ENCODE measurements at regions not wholly inside any gene's neighbourhood (a gene's known extent, or its start where the extent isn't known, plus 50 kb on each side); places are given as distances from the start of the nearest gene placed in this dataset.
"Not testable (repeated sequence)": the region's sequence is repeated elsewhere in the genome, so short reads cannot be mapped to it uniquely, and the experiment has no call there.

GRCh38 chr21:5064581-5065142 lies 5456.7 kb upstream of the TPTE start:
- not testable (repeated sequence) for TF ChIP-seq POLR2A (IDR thresholded peaks at IDR 0.05; ENCODE audit: low read depth); CTCF (IDR thresholded peaks at IDR 0.05)

All from esophagus muscularis mucosa (tissue), 3 donors.